IPS DF 4.7 (cell line): ENCODE measurements at regions not wholly inside any gene's neighbourhood (a gene's known extent, or its start where the extent isn't known, plus 50 kb on each side); places are given as distances from the start of the nearest gene placed in this dataset.
"Not testable (repeated sequence)": the region's sequence is repeated elsewhere in the genome, so short reads cannot be mapped to it uniquely, and the experiment has no call there.

Source experiments
- DNase-seq: peaks from one replicate; pipeline ENCODE4 v3.0.0-alpha.2; 2013; ENCODE audit warnings: low spot score; ENCODE audit errors: extremely low read depth

DNA sequence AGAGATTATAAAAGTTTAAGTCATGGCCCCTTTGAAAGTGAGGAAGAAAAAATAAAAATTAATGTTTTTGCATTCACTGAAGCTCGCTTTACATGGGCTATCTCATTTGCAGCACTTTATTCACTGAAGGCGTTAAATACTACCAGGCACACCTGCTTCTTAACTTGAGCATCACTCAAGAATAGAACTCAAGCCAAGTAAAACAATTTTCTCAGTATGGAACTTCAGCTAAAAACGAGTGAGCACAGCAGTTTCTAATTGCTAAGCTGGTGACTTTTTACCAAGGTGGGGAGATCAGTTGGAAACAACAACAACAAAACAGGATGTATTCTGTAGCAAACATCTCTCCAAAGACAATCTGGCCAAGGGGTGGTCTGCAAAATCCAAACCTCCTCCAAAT, 405.6 kb downstream of the RAB38 start:
- no peak for DNase-seq

- DNase-seq = no peak
Observed at GRCh38 chr11:87767615-87768014, 407.6 kb downstream of the RAB38 start.

- DNase-seq = not testable (repeated sequence)
Observed at GRCh38 chr11:87764075-87764474, 411.2 kb downstream of the RAB38 start.

DNA sequence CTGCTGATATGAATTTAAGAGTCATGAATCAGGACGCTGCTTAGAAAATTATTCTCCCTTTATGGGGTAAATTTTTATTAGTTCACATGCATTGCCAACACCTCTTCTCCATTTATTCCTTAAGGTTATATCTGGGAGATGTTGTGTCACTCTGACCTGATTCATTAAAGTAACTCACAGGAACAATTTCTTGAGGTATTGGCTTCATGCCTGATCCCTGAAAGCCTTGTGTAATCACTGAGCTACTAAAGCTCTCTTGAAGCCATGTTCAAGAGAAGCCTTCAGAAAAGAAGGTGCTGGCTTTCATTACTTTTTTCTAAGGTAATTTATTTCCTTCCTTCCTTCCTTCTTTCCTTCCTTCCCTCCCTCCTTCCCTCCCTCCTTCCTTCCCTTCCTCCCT, 420.6 kb downstream of the RAB38 start:
- DNase-seq = no peak

DNA sequence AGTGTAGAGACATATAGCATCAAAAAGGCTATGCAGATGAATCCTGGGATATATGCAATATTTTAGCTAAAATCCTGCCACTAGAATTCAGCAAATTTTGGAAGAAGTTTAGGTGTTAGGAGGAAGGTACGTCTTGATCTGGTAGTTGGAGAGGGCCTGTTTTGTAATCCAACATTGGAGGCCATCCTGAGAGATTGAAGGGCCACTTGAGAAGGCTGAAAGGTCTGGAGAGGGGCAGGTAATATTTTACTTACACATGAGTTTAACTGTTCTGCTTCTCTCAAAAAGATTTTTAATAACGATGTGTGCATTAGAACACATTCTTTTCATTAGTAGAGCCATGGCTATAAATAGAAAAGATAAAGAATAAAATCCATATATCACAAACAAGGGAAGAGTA, 422.1 kb downstream of the RAB38 start:
- no peak for DNase-seq

DNA sequence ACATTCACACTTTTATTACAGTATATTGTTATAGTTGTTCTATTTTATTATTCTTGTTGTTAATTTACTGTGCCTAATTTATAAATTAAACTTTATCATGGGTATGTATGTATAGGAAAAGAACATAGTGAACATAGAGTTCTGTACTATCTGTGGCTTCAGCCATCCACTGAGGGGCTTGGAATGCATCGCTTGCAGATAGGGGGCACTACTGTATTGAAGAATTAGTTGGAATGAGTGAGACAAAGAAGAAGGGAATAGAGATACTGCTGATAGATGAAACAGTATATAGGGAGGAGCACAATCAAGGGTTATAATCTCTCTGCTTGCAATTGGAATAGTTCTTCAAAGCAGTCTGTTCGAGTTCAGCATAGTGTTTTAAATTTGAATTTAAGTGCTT, 432.2 kb downstream of the RAB38 start:
- DNase-seq = no peak

DNA sequence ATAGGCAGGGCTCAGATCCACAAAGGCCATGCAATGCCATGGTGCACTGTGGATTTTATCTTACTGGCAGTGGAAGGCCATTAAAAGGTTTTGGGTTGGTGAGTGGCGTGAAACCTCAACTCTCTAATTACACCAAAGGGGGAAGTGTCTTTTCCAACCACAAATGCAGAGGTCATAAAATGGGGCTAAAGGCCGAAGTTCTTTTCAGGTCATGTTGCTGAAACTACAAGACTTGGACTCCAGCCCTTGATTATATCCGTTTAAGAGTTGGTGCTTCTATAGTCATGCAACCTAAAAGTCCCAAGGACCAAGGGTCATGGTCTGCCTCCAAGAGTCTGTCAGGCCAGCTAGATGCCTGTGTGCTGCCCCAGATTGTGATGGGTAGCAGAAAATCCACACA, 434.3 kb downstream of the RAB38 start:
- DNase-seq = no peak

- DNase-seq = no peak
Observed at GRCh38 chr11:87740451-87740850, 434.8 kb downstream of the RAB38 start.

DNA sequence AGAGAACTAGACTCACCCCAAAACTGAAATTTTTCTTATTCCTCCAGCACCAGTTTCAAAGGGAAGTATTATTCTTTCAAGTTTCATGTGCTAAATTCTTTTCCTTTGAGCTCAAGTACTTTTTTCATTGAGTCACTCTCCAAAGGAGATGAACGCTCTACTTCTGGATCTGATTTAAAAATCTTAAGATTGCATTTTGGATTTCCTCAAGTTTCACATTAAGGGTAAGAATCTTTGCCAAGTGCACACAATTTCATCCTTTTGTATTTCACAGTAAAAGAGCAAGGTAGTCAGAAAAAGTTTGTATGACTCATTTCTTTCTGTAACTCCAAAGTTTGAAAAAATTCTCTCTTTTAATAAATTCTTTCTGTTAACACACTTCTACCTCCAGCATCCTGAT, 435.5 kb downstream of the RAB38 start:
- DNase-seq = no peak

DNA sequence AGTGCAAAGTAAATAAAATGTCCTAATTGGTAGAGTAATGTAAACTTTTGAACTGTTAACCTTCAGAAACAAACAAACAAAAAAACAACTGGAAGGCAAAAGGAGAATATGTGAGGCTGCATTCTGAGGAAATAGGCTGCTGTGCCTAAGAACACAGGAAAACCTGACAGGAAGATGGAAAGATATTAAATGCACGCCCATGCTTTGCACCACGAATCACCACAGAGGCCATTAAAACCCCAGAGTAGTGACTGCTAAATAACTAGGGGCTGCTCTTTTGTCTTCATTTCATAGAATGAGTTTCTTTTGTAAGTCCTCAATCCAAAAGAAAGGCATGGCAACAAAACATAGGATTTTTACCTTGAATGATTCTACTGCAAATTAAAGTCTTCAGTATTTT, 436.0 kb downstream of the RAB38 start:
- no peak for DNase-seq

DNA sequence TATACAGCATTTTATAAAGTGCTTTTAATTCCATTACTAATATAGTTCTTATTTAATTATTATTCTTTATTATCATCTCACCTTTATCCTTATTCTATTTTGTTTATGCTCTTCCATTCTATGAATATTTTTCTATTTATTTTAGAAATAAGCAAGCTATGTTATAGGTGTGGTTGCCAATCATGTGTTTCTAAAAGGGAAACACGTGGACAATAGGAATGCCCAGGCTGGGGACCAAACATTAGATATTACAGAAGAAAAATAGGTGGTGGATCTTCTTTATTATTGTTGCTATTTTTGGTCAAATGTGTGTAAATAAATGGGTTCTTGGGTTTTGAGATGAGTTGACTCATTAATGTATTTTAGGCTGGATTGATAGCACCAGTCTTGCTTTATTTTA, 438.3 kb downstream of the RAB38 start:
- no peak for DNase-seq

DNA sequence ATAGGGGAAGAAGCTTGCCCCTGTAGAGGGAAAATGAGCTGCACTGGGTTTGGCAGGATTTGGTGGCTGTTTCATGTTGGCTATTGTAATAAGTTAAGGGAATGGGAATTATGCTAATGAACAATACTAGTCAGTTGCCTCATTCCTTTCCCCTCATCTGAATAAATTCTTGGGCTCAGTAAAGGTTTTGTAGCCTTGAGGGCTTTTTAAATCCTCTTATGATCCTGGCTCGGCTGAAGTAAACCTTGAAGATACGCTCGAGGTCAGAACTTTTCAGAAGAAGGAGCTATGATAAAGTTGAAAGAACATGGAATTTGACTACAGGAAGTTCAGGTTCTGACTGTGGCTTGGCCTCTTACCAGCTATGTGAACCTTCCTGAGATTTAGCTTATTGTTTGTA, 448.7 kb downstream of the RAB38 start:
- no peak for DNase-seq

DNA sequence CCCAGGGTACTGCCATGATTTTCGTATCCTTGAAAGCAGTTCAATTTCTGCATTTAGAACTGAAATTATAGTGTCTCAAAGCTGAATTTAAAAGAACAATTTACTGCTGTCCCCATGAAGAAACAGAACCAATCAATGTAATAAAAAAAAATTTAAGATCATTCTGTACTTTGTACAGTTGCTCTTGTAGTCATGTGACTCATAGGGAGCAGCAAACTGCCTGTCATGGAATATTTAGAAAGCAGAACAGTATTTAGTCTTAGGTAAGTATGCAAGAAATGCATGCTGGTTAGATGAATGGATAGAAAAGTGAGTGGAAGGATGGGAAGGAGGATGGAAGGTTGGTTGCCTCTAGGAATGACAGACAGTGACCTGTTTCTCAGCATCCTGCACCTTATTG, 450.9 kb downstream of the RAB38 start:
- DNase-seq = no peak

DNA sequence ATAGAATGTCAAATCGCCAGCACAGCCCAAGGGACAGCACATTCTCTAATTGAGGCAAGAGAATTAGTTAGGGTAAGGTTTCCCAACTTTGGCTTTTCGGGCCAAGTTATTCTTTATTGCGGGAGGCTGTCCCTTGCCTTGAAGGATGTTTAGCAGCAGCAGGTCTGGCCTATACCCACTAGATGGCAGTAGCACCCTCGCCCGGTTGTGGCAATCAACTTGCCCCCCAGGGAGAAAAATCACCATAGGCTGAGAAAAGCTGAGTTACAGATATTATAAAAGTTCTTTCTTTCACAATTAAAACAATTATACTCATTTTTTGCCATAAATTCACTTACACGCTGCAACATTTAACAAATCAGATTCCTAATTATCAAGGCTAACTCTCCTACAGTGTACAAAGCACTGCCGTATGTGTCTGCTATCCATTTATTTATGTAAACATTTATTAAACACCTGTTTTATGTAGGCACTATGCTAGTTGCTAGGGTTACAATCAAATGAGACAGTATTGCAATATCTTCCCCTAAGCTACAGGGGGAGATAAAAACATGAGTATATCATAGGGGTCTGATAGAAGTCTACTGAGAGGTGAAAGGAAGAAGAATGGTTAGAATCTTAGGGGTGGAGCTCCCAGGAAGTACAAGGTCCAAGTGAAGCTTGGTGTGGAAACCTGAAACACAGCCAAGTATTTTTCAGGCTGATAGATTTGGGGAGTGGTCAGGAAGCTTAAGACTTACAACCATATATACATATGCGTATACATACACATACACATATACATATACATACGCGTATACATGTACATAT, 452.3 kb downstream of the RAB38 start:
- DNase-seq = no peak

DNA sequence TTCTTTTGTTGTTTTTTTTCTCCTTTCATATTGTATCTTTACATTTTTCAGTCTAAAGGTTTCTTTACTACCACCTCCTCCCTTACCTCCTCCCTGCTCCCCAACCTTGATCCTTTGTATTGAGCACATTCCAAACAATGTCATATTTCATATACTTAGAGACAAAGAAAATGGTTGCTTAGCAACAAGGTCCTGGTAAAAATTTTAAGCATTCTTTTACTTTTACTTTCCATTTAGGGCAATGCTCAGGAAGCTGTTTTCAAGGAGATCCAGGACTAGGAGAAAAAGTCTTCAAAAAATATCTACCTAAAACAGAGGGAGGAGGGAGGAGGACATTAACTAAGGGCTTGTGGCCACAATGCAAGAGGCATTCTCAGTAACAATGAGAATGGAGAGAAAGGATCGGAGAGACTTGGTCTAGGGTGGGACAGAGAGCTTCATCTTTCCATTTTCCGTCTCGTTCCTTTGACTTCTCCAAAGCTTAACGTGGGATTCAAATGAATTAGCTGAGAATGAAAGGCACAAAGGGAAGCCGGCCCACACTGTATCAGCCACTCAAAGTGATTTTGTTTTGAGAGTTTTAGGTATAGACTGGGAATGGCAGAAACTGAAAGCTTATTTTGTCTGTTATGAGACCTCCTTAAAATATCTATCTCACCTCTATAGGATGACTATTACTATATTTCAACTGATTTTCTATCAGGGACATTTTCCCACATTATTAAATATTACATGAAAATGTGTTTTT, 455.7 kb downstream of the RAB38 start:
- DNase-seq = no peak

GRCh38 chr11:87712802-87713202, 462.4 kb downstream of the RAB38 start:
- no peak for DNase-seq

GRCh38 chr11:87712391-87712790, 462.9 kb downstream of the RAB38 start:
- DNase-seq = no peak

DNA sequence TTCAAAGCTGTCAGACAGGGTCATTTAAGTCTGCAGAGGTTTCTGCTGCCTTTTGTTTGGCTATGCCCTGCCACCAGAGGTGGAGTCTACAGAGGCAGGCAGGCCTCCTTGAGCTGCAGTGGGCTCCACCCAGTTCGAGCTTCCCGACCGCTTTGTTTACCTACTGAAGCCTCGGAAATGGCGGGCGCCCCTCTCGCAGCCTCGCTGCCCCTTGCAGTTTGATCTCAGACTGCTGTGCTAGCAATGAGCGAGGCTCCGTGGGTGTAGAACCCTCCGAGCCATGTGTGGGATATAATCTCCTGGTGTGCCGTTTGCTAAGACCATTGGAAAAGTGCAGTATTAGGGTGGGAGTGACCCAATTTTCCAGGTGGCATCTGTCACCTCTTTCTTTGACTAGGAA, 471.7 kb downstream of the RAB38 start:
- DNase-seq = not testable (repeated sequence)

GRCh38 chr11:87675993-87676392, 499.2 kb downstream of the RAB38 start:
- DNase-seq = no peak

- DNase-seq = no peak
Observed at GRCh38 chr11:87666730-87667129, 508.5 kb downstream of the RAB38 start.

DNA sequence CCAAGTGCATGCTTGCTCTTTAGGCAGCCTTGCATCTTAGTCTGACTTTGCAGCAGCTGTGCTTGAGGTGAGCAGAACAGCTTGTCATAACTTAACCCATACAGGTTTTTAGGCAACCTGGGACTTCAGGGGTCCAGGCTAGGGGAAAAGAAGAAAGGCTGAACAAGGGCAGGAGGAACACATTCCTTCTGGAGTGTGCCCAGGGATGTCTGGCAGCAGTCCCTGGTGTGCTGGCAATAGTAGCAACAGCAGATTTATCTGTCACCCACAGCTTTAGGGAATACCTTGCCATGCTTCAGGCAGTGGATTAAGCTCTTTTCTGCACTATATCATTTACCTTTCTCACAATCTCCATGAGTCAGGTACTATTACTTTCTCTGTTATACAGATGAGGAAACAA, 513.0 kb downstream of the RAB38 start:
- no peak for DNase-seq

GRCh38 chr11:87660926-87661660, 514.1 kb downstream of the RAB38 start:
- DNase-seq = no peak
